Activated T-helper 1 cell treated with anti-CD3 and anti-CD28 coated beads, Interleukin-12 subunit alpha, Interleukin-12 subunit beta, Interleukin-2, Interleukin-4 antibody, amounts not matched to agents 30 ng/mL and 10 ng/mL and 1 ng/mL, durations not matched to agents 14 hours and 24 hours and 36 hours (primary cell): ENCODE measurements at regions not wholly inside any gene's neighbourhood (a gene's known extent, or its start where the extent isn't known, plus 50 kb on each side); places are given as distances from the start of the nearest gene placed in this dataset.
"Not testable (repeated sequence)": the region's sequence is repeated elsewhere in the genome, so short reads cannot be mapped to it uniquely, and the experiment has no call there.

ENCODE experiments used
- DNase-seq: peaks from one replicate; pipeline ENCODE4 v3.0.0; 2021; ENCODE audit warnings: low spot score
- H3K27ac Mint-ChIP-seq: one replicate; pipeline ENCODE4 v1.8.0; 2021; ENCODE audit warnings: mild to moderate bottlenecking, mixed read lengths
- H3K27me3 Mint-ChIP-seq: one replicate; pipeline ENCODE4 v1.8.0; 2022; ENCODE audit warnings: mild to moderate bottlenecking, moderate library complexity, mixed read lengths; ENCODE audit not compliant: insufficient read depth
- H3K36me3 Mint-ChIP-seq: one replicate; pipeline ENCODE4 v1.8.0; 2021; ENCODE audit warnings: low read depth, mixed read lengths
- H3K4me1 Mint-ChIP-seq: one replicate; pipeline ENCODE4 v1.8.0; 2021; ENCODE audit warnings: low read depth, mixed read lengths
- H3K4me3 Mint-ChIP-seq: one replicate; pipeline ENCODE4 v1.8.0; 2021; ENCODE audit warnings: mild to moderate bottlenecking, moderate library complexity, mixed read lengths
- H3K9me3 Mint-ChIP-seq: one replicate; pipeline ENCODE4 v1.8.0; 2021; ENCODE audit warnings: mixed read lengths
- intact Hi-C: fragments of 100-400 bp; cut with micrococcal nuclease; formaldehyde crosslinking; loops from one replicate; pipeline ENCODE4 v1.15.1; 2024

GRCh38 chr5:39755452-39755851 lies 330.7 kb upstream of the DAB2 start:
- Mint-ChIP-seq H3K36me3 (no peaks in the 10 kb centered on the region), H3K27ac (no peak overlapping the region), H3K4me1 (no peaks in the 10 kb centered on the region), H3K9me3 (peaks cover 9% of the 10 kb centered on the region), H3K27me3 (no peaks in the 10 kb centered on the region), H3K4me3 (no peak overlapping the region)
- intact Hi-C loops, result no loop called here
- no peak for DNase-seq

GRCh38 chr5:39753747-39754146 lies 329.0 kb upstream of the DAB2 start:
- H3K9me3 Mint-ChIP-seq, H3K27ac Mint-ChIP-seq, DNase-seq, H3K27me3 Mint-ChIP-seq, H3K4me3 Mint-ChIP-seq, H3K36me3 Mint-ChIP-seq, intact Hi-C loops, H3K4me1 Mint-ChIP-seq: not testable (repeated sequence)

DNA sequence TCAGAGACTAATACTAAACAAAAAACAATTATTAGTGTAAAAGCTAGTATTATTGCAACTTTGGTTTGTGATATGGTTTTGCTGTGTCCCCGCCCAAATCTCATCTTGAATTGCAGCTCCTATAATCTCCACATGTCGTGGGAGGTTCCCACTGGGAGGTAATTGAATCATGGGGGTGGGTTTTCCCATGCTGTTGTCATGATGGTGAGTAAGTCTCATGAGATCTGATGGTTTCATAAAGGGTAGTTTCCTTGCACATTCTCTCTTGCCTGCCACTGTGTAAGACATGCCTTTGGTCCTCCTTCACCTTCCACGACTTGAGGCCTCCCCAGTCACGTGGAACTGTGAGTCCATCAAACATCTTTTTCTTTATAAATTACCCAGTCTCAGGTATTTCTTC lies 325.9 kb upstream of the DAB2 start:
- Mint-ChIP-seq H3K4me1 (no peaks in the 10 kb centered on the region), H3K4me3 (no peak overlapping the region), H3K9me3 (peaks cover 9% of the 10 kb centered on the region), H3K27me3 (no peaks in the 10 kb centered on the region), H3K27ac (no peak overlapping the region), H3K36me3 (no peaks in the 10 kb centered on the region)
- intact Hi-C loops, result no loop called here
- DNase-seq, result no peak

GRCh38 chr5:39742916-39743315 lies 318.1 kb upstream of the DAB2 start:
- H3K9me3 Mint-ChIP-seq, result no peaks in the 10 kb centered on the region
- intact Hi-C loops, result no loop called here

GRCh38 chr5:39740404-39740803 lies 315.6 kb upstream of the DAB2 start:
- no peak overlapping the region for H3K4me3 Mint-ChIP-seq
- H3K27ac Mint-ChIP-seq, result no peak overlapping the region
- DNase-seq, result no peak
- no peaks in the 10 kb centered on the region for H3K36me3 Mint-ChIP-seq
- no peaks in the 10 kb centered on the region for H3K4me1 Mint-ChIP-seq
- intact Hi-C loops, result no loop called here
- H3K9me3 Mint-ChIP-seq, result no peaks in the 10 kb centered on the region
- H3K27me3 Mint-ChIP-seq, result no peaks in the 10 kb centered on the region

More at GRCh38 chr5:39742916-39743315, 318.1 kb upstream of the DAB2 start:
- Mint-ChIP-seq H3K27ac (no peak overlapping the region), H3K36me3 (no peaks in the 10 kb centered on the region), H3K4me1 (no peaks in the 10 kb centered on the region), H3K27me3 (no peaks in the 10 kb centered on the region), H3K4me3 (no peak overlapping the region)
- no peak for DNase-seq

DNA sequence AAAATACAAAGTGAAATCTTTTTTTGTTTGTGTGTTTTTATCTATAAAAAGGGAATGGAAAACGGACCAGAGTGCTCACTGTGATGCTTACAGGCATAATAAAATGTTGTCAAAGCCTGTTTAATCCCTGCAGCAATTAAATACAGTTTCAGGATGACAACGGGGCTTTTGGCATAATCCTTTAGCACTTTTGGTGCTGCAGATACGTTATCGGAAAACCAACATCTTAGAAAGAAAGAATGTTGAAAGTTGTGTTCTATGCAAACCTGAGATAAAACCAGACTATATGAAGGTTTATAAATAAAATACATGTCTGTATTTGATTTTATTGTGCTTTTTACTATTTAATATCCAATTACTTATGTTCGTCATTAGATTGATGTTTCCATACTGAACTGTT lies 307.4 kb upstream of the DAB2 start:
- H3K4me3 Mint-ChIP-seq, result no peak overlapping the region
- no peak overlapping the region for H3K27ac Mint-ChIP-seq
- no peak for DNase-seq
- no peaks in the 10 kb centered on the region for H3K36me3 Mint-ChIP-seq
- H3K27me3 Mint-ChIP-seq, result peaks cover 2% of the 10 kb centered on the region
- H3K9me3 Mint-ChIP-seq, result no peaks in the 10 kb centered on the region
- H3K4me1 Mint-ChIP-seq, result no peaks in the 10 kb centered on the region
- intact Hi-C loops, result no loop called here

- no peaks in the 10 kb centered on the region for H3K36me3 Mint-ChIP-seq
- H3K27ac Mint-ChIP-seq, result no peak overlapping the region
- intact Hi-C loops, result no loop called here
- DNase-seq, result no peak
- H3K4me3 Mint-ChIP-seq, result no peak overlapping the region
- H3K9me3 Mint-ChIP-seq, result no peaks in the 10 kb centered on the region
- peaks cover 2% of the 10 kb centered on the region for H3K27me3 Mint-ChIP-seq
- no peaks in the 10 kb centered on the region for H3K4me1 Mint-ChIP-seq
These were observed 305.9 kb upstream of the DAB2 start for GRCh38 chr5:39730699-39731098.

- Mint-ChIP-seq H3K36me3 (no peaks in the 10 kb centered on the region), H3K4me3 (no peak overlapping the region), H3K27ac (no peak overlapping the region), H3K4me1 (no peaks in the 10 kb centered on the region), H3K27me3 (peaks cover 2% of the 10 kb centered on the region), H3K9me3 (no peaks in the 10 kb centered on the region)
- intact Hi-C loops, result no loop called here
- no peak for DNase-seq
These were observed 305.2 kb upstream of the DAB2 start for GRCh38 chr5:39730006-39730405.

DNA sequence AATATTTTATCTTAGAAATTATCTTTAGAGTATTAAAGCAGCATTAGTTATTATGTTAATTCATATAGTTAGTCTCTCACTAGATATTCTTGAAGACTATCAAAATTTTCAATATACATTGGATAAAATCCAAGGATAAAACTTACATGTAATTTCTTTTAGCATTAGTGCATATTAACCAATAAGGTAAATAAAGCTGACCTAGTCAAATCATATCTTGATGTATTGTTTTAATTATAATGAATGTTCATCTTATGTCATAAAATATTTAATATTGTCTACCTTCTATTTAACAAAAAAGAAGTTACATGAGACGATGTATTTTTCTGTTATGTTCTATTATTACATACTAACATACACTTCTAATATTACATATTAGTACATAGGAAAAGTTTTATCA lies 301.7 kb upstream of the DAB2 start:
- Mint-ChIP-seq H3K27ac (no peak overlapping the region), H3K4me3 (no peak overlapping the region), H3K4me1 (no peaks in the 10 kb centered on the region), H3K27me3 (no peaks in the 10 kb centered on the region), H3K36me3 (no peaks in the 10 kb centered on the region), H3K9me3 (no peaks in the 10 kb centered on the region)
- DNase-seq, result no peak
- intact Hi-C loops, result no loop called here

DNA sequence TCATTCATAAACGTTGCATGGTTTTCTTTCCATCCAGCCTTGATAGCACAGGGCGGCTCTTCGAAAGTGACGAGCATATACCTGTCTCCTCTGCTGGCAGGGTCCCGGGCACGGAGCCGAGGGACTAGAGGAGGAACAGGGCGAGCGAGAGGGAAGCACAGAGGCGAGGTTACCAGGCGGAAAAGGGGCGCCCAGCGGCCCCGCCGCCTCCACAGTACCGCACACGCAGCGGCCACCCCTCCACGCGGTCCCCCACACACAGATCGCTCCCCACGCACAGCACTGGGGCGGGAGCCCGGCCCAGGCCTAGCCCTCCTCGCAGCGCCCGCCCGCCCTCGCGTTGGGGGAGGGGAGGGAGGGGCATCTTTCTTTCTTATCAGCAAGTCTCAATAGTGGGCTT lies 296.6 kb upstream of the DAB2 start:
- H3K4me3 Mint-ChIP-seq, result no peak overlapping the region
- no peaks in the 10 kb centered on the region for H3K9me3 Mint-ChIP-seq
- no peak overlapping the region for H3K27ac Mint-ChIP-seq
- H3K36me3 Mint-ChIP-seq, result no peaks in the 10 kb centered on the region
- no peak for DNase-seq
- intact Hi-C loops, result no loop called here
- no peaks in the 10 kb centered on the region for H3K4me1 Mint-ChIP-seq
- H3K27me3 Mint-ChIP-seq, result no peaks in the 10 kb centered on the region

GRCh38 chr5:39720136-39720535 lies 295.4 kb upstream of the DAB2 start:
- Mint-ChIP-seq H3K36me3 (no peaks in the 10 kb centered on the region), H3K4me1 (no peaks in the 10 kb centered on the region), H3K4me3 (no peak overlapping the region), H3K27me3 (no peaks in the 10 kb centered on the region), H3K9me3 (no peaks in the 10 kb centered on the region), H3K27ac (no peak overlapping the region)
- intact Hi-C loops, result no loop called here
- no peak for DNase-seq

DNA sequence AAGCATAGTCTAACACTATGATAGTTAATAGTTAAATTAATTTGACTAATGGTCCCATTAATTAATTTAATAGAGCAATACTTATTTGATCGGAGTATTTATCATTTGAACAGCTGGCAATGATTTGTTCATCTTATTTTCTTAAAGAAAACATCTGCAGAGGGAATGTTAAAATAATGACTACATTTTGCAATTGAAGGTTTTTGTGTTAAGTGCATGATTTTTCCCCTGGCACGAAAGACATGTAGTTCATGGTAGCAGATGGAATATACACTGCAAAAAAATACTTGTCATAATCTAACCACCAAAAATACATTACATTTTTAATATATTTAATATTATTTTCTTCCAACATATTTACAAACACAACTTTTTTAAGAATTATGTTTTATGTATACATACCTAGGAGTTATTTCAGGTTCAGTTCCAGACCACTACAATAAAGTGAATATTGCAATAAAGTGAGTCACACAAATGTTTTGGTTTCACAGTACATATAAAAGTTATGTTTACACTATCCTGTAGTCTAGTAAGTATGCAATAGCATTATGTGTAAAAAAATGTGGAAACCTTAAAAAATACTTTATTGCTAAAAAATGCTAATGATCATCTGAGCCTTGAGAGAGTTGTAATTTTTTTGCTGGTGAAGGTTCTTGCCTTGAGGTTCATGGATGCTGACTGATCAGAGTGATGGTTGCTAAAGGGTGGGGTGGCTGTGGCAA lies 292.6 kb upstream of the DAB2 start:
- no peaks in the 10 kb centered on the region for H3K9me3 Mint-ChIP-seq
- intact Hi-C loops, result loop anchor here (5.0 to 10.0 kb wide), 2 partner anchors 667 to 1040 kb away; partner anchors contain the start of gene TTC33
- H3K36me3 Mint-ChIP-seq, result no peaks in the 10 kb centered on the region
- no peaks in the 10 kb centered on the region for H3K27me3 Mint-ChIP-seq
- no peak for DNase-seq
- no peaks in the 10 kb centered on the region for H3K4me1 Mint-ChIP-seq
- H3K27ac Mint-ChIP-seq, result no peak overlapping the region
- no peak overlapping the region for H3K4me3 Mint-ChIP-seq

GRCh38 chr5:39716532-39717028 lies 291.8 kb upstream of the DAB2 start:
- Mint-ChIP-seq H3K4me3 (no peak overlapping the region), H3K9me3 (no peaks in the 10 kb centered on the region), H3K36me3 (no peaks in the 10 kb centered on the region), H3K27me3 (no peaks in the 10 kb centered on the region), H3K27ac (no peak overlapping the region), H3K4me1 (no peaks in the 10 kb centered on the region)
- intact Hi-C loops, result loop anchor here (5.0 to 10.0 kb wide), 2 partner anchors 668 to 1041 kb away; partner anchors contain the start of gene TTC33
- no peak for DNase-seq
